Bronchial epithelial cell (primary cell): ENCODE measurements at regions not wholly inside any gene's neighbourhood (a gene's known extent, or its start where the extent isn't known, plus 50 kb on each side); places are given as distances from the start of the nearest gene placed in this dataset.

Experiments used
- DNase-seq: peaks from one replicate; pipeline ENCODE4 v3.0.0-alpha.2; 2010; ENCODE audit warnings: low read depth
- FAIRE-seq: peaks from 2 replicates; lab custom pipeline; 2011; peaks lifted over from hg19 to GRCh38; lab: Jason Lieb, UNC
- H3K27me3 ChIP-seq: 2 replicates; pipeline ENCODE4 v1.5.1; 2011; ENCODE audit warnings: low read length; ENCODE audit not compliant: control insufficient read depth, insufficient read depth
- H3K36me3 ChIP-seq: 2 replicates; pipeline ENCODE4 v1.5.1; 2011; ENCODE audit warnings: low read length; ENCODE audit not compliant: control insufficient read depth, insufficient read depth
- H3K4me3 ChIP-seq: 2 replicates; pipeline ENCODE4 v1.5.1; 2011; ENCODE audit warnings: mild to moderate bottlenecking, low read depth, low read length, control low read depth
- TF ChIP-seq, protein P1 (sequence below): IDR thresholded peaks from 2 replicates; pipeline ENCODE4 v1.5.1; 2011; ENCODE audit warnings: mild to moderate bottlenecking, moderate library complexity, low read length, control low read depth, inconsistent platforms; ENCODE audit not compliant: insufficient read depth, severe bottlenecking

DNA sequence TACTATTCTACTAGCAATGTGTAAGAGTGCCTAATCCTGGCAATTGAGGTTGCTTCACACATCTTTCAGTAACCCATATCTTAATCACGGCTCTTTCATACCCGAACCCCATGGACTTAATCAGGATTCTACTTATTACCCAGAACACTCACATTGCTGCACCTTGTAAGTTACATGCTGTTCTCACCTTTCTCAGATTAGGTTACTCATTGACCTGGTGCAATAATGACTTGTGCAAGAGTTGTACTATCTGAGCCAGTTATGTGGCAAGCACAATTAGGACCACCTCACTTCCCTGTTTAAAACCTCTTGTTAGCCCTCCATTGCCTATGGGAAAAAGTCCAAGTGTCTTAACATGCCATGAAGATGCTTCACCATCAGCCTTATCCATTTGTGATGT, 306.7 kb upstream of the E2F7 start:
- TF ChIP-seq, protein P1, sequence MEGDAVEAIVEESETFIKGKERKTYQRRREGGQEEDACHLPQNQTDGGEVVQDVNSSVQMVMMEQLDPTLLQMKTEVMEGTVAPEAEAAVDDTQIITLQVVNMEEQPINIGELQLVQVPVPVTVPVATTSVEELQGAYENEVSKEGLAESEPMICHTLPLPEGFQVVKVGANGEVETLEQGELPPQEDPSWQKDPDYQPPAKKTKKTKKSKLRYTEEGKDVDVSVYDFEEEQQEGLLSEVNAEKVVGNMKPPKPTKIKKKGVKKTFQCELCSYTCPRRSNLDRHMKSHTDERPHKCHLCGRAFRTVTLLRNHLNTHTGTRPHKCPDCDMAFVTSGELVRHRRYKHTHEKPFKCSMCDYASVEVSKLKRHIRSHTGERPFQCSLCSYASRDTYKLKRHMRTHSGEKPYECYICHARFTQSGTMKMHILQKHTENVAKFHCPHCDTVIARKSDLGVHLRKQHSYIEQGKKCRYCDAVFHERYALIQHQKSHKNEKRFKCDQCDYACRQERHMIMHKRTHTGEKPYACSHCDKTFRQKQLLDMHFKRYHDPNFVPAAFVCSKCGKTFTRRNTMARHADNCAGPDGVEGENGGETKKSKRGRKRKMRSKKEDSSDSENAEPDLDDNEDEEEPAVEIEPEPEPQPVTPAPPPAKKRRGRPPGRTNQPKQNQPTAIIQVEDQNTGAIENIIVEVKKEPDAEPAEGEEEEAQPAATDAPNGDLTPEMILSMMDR, result no peak
- FAIRE-seq, result no peak

DNA sequence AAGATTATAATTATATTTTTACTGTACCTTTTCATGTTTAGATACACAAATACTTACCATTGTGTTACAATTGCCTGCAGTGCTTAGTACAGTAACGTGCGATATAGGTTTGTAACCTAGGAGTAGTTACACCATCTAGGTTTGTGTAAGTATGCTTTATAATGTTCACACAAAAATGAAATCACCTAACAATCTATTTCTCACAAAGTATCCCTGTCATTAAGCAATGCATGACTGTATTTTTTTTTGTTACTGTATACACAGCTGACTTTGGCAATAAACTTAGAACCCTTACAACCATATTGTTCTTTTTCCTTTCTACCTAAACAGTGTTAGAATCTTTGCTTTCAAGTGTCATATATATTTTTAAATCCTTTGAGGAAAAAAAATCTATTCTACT, 303.0 kb upstream of the E2F7 start:
- H3K27me3 ChIP-seq, result no peaks in the 10 kb centered on the region
- FAIRE-seq, result no peak

More for the DNA sequence above, 306.7 kb upstream of the E2F7 start:
- no peaks in the 10 kb centered on the region for H3K27me3 ChIP-seq
- H3K36me3 ChIP-seq, result no peaks in the 10 kb centered on the region
- DNase-seq, result peak; percentile 46
- no peak overlapping the region for H3K4me3 ChIP-seq

DNA sequence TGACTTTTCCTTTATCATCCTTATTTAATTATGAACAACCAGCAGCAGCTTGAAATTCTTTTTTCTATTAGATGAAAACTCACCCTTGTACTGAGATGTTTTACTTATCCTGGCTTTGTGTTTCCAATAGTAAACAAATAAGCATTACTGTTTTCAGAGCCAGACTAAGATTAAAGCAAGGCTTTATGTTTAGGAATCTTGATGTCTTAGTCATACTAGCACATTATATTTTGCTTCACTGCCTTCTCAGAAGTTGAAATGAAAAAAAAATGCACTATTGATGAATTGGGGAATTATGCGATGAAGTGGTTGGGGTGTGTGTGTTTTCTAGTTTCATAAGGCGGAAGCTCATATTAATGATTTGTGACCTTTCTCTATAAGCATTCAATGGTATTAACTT, 301.2 kb upstream of the E2F7 start:
- no peaks in the 10 kb centered on the region for H3K27me3 ChIP-seq
- FAIRE-seq (no peak), DNase-seq (no peak)
- TF ChIP-seq, protein P1, result no peak
- no peaks in the 10 kb centered on the region for H3K36me3 ChIP-seq
- H3K4me3 ChIP-seq, result no peak overlapping the region

More for the DNA sequence above, 303.0 kb upstream of the E2F7 start:
- TF ChIP-seq, protein P1, result no peak
- no peak for DNase-seq
- no peak overlapping the region for H3K4me3 ChIP-seq
- no peaks in the 10 kb centered on the region for H3K36me3 ChIP-seq

DNA sequence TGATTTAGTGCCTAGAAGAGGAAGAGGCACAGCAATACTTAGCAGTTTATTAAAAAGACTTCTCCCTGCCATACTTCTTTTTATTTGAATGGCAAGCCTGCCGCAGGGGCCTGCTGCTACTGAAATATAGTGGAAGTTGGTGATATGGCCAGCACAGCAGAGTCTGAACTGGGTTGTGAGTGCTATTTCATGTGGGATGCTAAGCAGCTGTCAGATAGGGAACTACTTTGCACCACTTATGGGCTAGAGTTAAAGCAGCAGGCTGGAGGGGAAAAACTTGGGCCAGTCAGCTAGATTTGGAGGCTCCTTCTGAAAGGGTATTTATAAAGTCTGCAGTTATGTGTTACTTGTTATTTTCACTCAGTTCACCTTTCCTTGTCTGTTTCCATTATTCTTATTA, 299.0 kb upstream of the E2F7 start:
- Histone ChIP-seq H3K27me3 (no peaks in the 10 kb centered on the region), H3K4me3 (no peak overlapping the region), H3K36me3 (no peaks in the 10 kb centered on the region)
- TF ChIP-seq, protein P1, result no peak
- no peak for FAIRE-seq
- DNase-seq, result no peak

DNA sequence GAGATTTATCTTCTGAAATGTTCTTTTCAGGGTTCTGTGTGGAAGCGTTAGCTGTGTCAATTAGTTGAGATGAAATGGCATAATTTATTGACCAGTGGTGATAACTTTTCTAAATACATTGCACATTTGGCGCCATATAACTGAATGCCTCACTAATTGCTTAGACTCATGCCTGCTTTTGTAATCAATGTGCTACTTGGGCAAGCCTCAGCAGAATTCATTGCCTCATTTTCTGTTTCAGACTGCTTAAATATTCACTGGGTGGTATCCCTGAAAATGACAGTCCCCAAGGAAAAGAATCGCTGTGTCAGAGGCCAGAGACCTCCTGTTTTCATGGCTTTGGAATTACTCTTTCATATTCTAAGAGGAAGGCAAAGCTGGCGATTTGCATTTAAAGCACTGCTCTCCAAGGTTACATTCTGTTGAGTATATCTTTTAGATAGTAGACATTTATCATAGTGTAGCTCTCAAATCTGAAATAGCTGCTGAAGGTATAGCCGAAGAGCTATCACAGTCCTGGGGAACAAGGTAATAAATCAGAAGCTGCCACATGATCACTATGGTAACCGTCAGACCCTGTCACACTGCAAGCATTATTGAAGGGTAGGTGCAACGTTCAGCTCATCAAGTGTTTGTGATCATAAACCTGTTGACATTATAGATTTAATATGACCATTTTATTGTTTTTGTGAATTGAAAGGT, 297.3 kb upstream of the E2F7 start:
- H3K27me3 ChIP-seq, result no peaks in the 10 kb centered on the region
- no peaks in the 10 kb centered on the region for H3K36me3 ChIP-seq
- H3K4me3 ChIP-seq, result no peak overlapping the region
- FAIRE-seq (no peak), DNase-seq (no peak)
- TF ChIP-seq, protein P1, result no peak

DNA sequence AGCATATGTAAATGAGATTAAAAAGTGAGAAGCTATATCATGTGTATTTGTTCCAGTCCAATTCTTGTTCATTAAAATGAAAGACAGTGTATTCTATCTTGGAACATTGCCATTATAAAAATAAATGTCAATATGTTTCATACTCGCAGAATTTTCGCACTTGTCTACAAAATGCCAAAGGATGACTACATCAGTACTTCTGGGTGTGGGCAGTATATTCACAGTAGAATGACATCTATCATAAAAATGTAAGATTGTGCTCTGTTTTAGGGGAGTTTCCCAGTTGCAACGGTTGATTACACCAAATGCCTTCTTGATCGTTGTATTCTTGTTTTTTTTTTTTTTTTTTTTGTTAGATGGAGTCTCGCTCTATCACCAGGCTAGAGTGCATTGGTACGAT, 292.3 kb upstream of the E2F7 start:
- Histone ChIP-seq H3K36me3 (no peaks in the 10 kb centered on the region), H3K27me3 (no peaks in the 10 kb centered on the region), H3K4me3 (no peak overlapping the region)
- DNase-seq, result no peak
- TF ChIP-seq, protein P1, result no peak
- no peak for FAIRE-seq
